Astrocyte of the cerebellum (primary cell): ENCODE measurements at regions not wholly inside any gene's neighbourhood (a gene's known extent, or its start where the extent isn't known, plus 50 kb on each side); places are given as distances from the start of the nearest gene placed in this dataset.

Source experiments
- DNase-seq: peaks from one replicate; pipeline ENCODE4 v3.0.0-alpha.2; 2011; ENCODE audit warnings: low read depth
- H3K4me3 ChIP-seq: 2 replicates; pipeline ENCODE4 v1.5.1; 2011; ENCODE audit warnings: mild to moderate bottlenecking, low read depth, low read length, moderate library complexity
- in situ Hi-C: cut with HindIII; loops from 2 replicates; pipeline ENCODE4 v1.10.0; 2017; ENCODE audit warnings: low sequenced_read_pairs
- TF ChIP-seq, protein P1 (sequence below): IDR thresholded peaks from 2 replicates; pipeline ENCODE4 v1.5.1; 2012; ENCODE audit warnings: low read length, low read depth, moderate library complexity, mild to moderate bottlenecking; ENCODE audit errors: missing control alignments

DNA sequence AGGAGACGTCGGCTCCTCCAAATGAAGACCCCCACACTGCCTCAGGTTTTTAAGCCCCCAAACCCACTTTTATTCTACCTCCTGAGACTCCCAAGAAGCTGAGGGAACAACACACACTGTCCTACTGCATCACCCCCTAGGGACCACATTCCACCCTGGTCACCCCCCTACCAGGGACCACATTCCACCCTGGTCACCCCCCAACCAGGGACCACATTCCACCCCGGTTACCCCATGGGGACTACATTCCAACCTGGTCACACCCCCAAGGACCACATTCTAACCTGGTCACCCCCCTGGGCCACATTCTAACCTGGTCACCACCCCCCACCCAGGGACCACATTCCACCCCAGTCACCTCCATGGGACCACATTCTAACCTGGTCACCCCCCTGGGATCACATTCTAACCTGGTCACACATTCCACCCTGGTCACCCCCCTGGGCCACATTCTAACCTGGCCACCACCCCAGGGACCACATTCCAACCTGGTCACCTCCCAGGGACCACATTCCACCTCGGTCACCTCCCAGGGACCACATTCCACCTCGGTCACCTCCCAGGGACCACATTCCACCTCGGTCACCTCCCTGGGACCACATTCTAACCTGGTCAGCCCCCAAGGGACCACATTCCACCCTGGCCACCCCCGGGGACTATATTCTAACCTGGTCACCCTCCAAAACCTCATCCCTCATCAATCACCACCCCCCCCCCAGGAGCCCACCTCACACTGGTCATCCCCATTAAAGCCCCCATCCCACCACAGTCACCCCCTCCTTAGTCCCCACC, 587.6 kb downstream of the NPHP4 start:
- TF ChIP-seq, protein P1, sequence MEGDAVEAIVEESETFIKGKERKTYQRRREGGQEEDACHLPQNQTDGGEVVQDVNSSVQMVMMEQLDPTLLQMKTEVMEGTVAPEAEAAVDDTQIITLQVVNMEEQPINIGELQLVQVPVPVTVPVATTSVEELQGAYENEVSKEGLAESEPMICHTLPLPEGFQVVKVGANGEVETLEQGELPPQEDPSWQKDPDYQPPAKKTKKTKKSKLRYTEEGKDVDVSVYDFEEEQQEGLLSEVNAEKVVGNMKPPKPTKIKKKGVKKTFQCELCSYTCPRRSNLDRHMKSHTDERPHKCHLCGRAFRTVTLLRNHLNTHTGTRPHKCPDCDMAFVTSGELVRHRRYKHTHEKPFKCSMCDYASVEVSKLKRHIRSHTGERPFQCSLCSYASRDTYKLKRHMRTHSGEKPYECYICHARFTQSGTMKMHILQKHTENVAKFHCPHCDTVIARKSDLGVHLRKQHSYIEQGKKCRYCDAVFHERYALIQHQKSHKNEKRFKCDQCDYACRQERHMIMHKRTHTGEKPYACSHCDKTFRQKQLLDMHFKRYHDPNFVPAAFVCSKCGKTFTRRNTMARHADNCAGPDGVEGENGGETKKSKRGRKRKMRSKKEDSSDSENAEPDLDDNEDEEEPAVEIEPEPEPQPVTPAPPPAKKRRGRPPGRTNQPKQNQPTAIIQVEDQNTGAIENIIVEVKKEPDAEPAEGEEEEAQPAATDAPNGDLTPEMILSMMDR: no peak
- H3K4me3 ChIP-seq: no peak overlapping the region
- in situ Hi-C loops: no loop called here
- no peak for DNase-seq

DNA sequence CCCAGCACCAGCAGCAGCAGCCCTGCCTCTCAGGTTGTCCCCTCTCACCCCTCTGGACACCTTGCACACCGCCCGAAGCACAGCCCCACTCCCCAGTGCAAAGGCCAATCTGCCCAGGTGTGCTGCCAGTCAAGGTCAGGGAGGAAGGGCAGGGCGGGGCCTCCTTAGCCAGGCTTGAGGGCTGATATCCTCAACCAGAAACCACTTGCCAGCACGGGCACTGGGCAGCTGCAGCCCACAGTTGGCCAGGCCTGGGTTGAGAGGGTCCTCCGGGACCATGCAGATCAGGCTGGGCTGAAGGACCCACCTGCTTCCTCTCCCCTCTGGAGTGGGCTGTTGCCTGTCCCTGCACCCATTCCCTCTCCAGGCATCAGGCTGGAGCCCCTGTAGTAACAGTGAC, 588.3 kb downstream of the NPHP4 start:
- DNase-seq: no peak
- in situ Hi-C loops: no loop called here
- TF ChIP-seq, protein P1: no peak
- no peak overlapping the region for H3K4me3 ChIP-seq

DNA sequence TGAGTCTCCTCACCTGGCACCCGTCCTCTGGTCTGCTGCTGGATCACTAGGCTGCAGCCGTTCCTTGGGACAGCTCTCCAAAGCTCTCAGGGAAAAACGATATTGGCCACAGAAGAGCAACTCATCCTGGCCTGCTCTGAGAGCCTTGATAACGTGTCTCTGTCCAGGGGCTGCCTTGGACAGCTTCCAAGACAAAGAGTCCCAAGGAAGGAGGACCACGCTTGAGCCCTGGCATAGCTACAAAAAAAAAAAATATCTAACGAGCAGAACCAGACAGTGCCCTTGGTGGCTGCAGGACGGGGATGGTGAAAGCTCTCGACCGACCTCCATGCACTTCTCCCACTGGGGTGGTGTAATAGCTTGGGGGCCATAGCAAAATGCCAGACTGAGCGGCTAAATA, 589.6 kb downstream of the NPHP4 start:
- DNase-seq: no peak
- H3K4me3 ChIP-seq: no peak overlapping the region
- TF ChIP-seq, protein P1: no peak
- in situ Hi-C loops: no loop called here

DNA sequence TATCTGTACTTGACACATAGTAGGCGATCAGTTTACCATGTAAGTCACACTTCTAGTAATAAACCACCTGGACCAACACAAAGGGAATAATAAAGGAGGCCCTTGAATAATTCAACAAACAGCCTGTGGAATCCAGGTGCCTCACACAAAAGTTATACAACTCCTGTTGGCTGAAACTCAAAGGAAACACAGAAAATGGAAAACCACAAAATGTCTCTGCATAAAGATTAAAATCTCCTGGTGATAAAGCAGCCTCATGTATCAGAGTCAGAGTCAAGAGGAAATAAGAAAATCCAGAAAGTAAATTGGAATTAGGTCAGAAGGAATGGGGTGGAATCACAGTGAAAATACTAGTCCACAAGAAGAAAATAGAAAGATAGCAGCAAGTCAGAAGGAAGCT, 592.5 kb downstream of the NPHP4 start:
- TF ChIP-seq, protein P1: no peak
- no peak for DNase-seq
- H3K4me3 ChIP-seq: no peak overlapping the region
- in situ Hi-C loops: no loop called here

DNA sequence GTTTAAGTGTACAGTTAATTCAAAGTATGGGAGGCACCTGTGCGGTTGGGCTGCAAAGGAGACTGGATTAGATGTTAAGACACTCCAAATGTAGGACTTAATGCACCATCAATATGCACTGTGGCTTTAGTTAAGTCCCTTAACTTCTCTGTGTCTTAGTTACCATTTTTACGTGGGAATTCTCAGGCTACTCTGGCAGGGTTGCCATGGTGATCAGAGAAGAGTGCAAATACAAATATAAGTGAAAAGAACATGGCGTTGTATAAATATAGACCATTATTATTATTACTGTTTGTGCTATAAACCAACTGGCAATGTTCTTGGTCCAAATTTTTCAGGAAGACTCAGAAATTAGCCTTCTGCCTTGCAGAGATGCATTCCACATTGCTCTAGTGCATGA, 595.6 kb downstream of the NPHP4 start:
- in situ Hi-C loops: no loop called here
- no peak overlapping the region for H3K4me3 ChIP-seq
- DNase-seq: no peak
- TF ChIP-seq, protein P1: no peak

DNA sequence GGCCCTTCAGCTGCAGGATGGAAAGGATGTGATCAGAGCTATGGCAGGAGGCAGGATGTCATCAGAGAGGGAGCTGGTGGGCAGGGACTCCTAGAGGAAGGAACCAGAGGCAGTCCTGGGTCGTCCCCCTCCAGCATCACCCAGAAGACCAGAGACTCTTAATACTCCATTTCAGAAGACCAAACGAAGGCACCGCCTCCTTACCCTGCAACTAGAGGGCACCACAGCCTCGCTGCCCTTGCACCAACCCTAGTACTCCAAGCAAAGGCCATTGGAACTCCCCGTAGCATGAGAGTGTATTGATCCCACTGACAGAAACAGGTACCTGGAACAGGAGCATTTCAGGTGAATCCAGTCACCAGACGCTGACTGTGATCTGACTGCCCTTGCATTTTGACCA, 598.1 kb downstream of the NPHP4 start:
- no peak overlapping the region for H3K4me3 ChIP-seq
- DNase-seq: no peak
- TF ChIP-seq, protein P1: no peak
- in situ Hi-C loops: no loop called here
